ENCODE measurements at regions not wholly inside any gene's neighbourhood (a gene's known extent, or its start where the extent isn't known, plus 50 kb on each side); places are given as distances from the start of the nearest gene placed in this dataset.

GRCh38 chr17:77872714-77873499 is 85.6 kb upstream of the TNRC6C start:
- Histone ChIP-seq H3K9me3 (peaks cover 4 to 16% (median 8%) of the 10 kb centered on the region in 4 donors), H3K4me1 (peaks cover 0 to 12% (median 4%) of the 10 kb centered on the region in 4 donors), H3K27me3 (peaks cover 0 to 18% (median 8%) of the 10 kb centered on the region in 3 donors), H3K4me3 (no peak overlapping the region), H3K27ac (no peak overlapping the region), H3K36me3 (no peaks in the 10 kb centered on the region)
- peak in 1 of 2 donors; percentile 37 for DNase-seq
- 77 to 84% (median 79%) methylated on average over 26 to 28 of the region's 28 CpGs for WGBS, 5 donors
- intact Hi-C loops (cut with DNase I; ENCODE audit: low total_unique reads): no loop called here
- TF ChIP-seq POLR2AphosphoS5 (IDR thresholded peaks at IDR 0.05): no peak

GRCh38 chr17:77873500-77874302 is 84.8 kb upstream of the TNRC6C start:
- intact Hi-C loops (cut with DNase I; ENCODE audit: low total_unique reads): no loop called here
- Histone ChIP-seq H3K27ac (no peak overlapping the region), H3K27me3 (peaks cover 0 to 12% (median 8%) of the 10 kb centered on the region in 3 donors), H3K4me1 (peaks cover 0 to 12% (median 4%) of the 10 kb centered on the region in 4 donors), H3K9me3 (peaks cover 4 to 16% (median 8%) of the 10 kb centered on the region in 4 donors), H3K4me3 (no peak overlapping the region), H3K36me3 (no peaks in the 10 kb centered on the region)
- DNase-seq: no peak
- TF ChIP-seq POLR2AphosphoS5 (IDR thresholded peaks at IDR 0.05): no peak
- 61 to 74% (median 63%) methylated on average over 13 to 14 of the region's 14 CpGs for WGBS, 5 donors

- Histone ChIP-seq H3K36me3 (no peaks in the 10 kb centered on the region), H3K4me3 (no peak overlapping the region), H3K4me1 (peaks cover 0 to 6% (median under 1%) of the 10 kb centered on the region in 4 donors), H3K27me3 (peaks cover 0 to 12% (median 8%) of the 10 kb centered on the region in 3 donors), H3K9me3 (peaks cover 4 to 16% (median 8%) of the 10 kb centered on the region in 4 donors), H3K27ac (no peak overlapping the region)
- WGBS, 5 donors: 72 to 84% (median 79%) methylated on average over 10 to 14 of the region's 14 CpGs
- TF ChIP-seq POLR2A (IDR thresholded peaks at IDR 0.05) (no peak), CTCF (IDR thresholded peaks at IDR 0.05) (no peak), POLR2AphosphoS5 (IDR thresholded peaks at IDR 0.05) (no peak), EP300 (IDR thresholded peaks at IDR 0.05) (no peak)
- DNase-seq: no peak
- intact Hi-C loops (cut with DNase I; ENCODE audit: low total_unique reads): no loop called here
These were observed 84.0 kb upstream of the TNRC6C start for GRCh38 chr17:77874303-77875050.

GRCh38 chr17:77875051-77875780 is 83.3 kb upstream of the TNRC6C start:
- H3K4me1 ChIP-seq: peaks cover 0 to under 1% (median under 1%) of the 10 kb centered on the region in 4 donors
- peaks cover 4 to 16% (median 8%) of the 10 kb centered on the region in 4 donors for H3K9me3 ChIP-seq
- intact Hi-C loops (cut with DNase I; ENCODE audit: low total_unique reads): no loop called here
- no peak for DNase-seq
- WGBS, 5 donors: 50 to 64% (median 54%) methylated on average over 5 of the region's 5 CpGs
- H3K4me3 ChIP-seq: no peak overlapping the region
- peaks cover 0 to 12% (median 8%) of the 10 kb centered on the region in 3 donors for H3K27me3 ChIP-seq
- no peak overlapping the region for H3K27ac ChIP-seq
- no peaks in the 10 kb centered on the region for H3K36me3 ChIP-seq
- no peak for TF ChIP-seq POLR2A (IDR thresholded peaks at IDR 0.05)
- no peak for TF ChIP-seq POLR2AphosphoS5 (IDR thresholded peaks at IDR 0.05)
- TF ChIP-seq EP300 (IDR thresholded peaks at IDR 0.05): no peak
- TF ChIP-seq CTCF (IDR thresholded peaks at IDR 0.05): no peak

Data from stomach (tissue), 8 donors.